DMS53 (cell line): ENCODE measurements at regions not wholly inside any gene's neighbourhood (a gene's known extent, or its start where the extent isn't known, plus 50 kb on each side); places are given as distances from the start of the nearest gene placed in this dataset.

ENCODE experiments used
- DNase-seq: peaks from one replicate; lab custom pipeline; 2025; lab: John Stamatoyannopoulos, UW

GRCh38 chr14:101215927-101216326, 312.4 kb upstream of the RTL1 start:
- DNase-seq = no peak

DNA sequence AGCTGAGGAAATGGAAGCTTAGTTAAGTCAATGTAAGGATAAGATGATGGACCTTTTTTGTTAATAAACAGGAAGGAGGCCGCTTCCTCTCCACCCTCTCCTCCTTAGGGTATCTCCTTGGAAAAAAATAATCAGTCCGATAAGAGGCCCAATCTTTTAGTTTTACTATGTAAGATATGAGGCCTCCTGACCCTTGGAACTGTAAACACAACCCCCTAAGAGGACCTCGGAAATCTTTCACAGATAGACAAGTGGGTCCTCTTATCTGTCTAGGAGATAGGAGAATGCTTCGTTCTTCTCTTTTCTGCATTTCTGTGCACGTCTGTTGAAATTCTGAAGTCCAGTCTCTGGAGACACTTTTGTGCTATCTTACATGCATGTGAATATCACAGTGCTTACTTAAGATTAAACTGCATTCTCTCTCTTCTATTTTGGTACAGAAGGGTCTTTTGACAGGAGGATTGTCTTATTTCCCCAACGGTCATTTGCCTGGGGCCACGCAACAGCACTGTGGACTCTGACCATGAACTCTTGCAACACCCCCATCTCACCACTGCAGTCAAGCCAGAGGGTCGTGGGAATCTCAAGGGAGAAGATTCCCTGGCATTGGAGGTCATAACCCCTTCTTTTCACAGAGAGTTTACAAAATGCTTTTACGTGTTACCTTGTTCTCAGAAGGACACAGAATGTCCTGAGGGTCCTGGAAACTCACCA, 313.0 kb upstream of the RTL1 start:
- no peak for DNase-seq

GRCh38 chr14:101217080-101217463, 313.6 kb upstream of the RTL1 start:
- no peak for DNase-seq

- no peak for DNase-seq
Measured at GRCh38 chr14:101217616-101218371, 314.3 kb upstream of the RTL1 start.

DNA sequence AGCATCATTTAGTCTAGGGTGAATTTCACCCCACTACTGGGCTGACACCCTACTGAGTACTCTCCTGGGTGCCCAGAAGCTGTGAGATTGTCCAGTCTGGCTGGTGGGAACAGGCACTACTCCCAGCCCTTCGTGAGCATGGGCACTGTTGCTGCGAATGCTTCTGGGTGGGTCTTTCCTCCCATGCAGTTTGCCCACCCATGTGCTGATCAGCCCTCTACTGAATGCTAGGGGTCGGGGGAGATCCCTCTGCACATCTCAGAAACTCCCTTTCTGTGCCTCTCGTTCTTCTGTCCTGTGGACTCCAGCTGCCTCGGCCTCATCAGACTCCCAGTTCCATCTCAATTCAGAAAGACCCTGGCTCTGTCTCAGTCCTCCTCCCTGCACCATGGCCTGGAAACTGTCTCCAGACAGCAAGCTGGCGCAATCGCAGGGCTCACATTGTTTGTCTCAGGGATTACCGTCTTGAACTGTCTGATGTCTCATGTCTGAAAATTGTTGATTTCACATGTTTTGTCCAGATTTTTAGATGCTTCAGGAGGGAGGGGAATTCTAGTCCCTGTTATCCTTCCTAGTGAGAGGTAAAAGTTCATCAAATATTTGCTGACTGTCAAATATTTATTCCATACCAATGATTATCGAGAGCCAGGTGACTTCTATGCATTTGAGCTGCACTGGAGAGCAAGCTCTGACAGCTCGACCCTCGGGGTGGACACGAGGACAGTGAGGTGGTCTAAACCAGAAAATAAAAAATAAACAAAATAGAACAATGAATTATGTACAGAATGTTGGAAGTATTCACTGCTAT, 316.6 kb upstream of the RTL1 start:
- DNase-seq = no peak

- DNase-seq = no peak
Measured at GRCh38 chr14:101220921-101221510, 317.5 kb upstream of the RTL1 start.

GRCh38 chr14:101221549-101222160, 318.1 kb upstream of the RTL1 start:
- no peak for DNase-seq

DNA sequence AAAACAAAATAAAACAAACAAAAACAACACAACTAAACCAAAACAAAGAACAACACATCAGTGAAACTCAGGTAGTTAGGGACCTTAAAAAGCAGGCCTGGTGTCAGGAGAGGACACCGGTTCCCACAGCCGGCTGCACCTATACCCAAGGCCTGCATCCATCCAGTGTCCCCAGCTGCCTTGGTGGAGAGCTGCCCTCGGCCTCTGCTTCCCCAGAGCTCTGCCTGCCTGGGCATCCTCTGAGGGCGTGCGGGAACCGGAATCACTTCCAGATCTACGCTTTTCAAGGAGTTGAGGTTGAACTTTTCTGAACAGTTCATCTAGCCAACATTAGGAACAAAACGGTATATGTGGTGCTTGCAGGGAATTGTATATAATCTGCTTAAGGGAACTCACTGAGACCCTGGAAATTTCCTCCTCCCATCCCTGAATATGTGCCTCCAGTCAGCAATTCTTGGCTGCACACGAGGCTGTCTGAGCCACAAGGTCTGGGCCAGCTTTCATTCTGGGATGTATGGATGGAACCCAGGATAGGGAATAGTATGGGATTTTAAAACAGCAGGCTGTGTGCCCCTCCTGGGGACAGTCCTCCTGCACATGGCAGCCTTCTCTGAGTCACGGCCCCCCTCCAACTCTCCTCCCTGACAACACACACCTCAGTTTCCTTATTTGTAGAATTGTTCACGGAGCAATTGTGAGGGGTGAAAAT, 319.0 kb upstream of the RTL1 start:
- no peak for DNase-seq

- no peak for DNase-seq
Measured at GRCh38 chr14:101223127-101223526, 319.6 kb upstream of the RTL1 start.

DNA sequence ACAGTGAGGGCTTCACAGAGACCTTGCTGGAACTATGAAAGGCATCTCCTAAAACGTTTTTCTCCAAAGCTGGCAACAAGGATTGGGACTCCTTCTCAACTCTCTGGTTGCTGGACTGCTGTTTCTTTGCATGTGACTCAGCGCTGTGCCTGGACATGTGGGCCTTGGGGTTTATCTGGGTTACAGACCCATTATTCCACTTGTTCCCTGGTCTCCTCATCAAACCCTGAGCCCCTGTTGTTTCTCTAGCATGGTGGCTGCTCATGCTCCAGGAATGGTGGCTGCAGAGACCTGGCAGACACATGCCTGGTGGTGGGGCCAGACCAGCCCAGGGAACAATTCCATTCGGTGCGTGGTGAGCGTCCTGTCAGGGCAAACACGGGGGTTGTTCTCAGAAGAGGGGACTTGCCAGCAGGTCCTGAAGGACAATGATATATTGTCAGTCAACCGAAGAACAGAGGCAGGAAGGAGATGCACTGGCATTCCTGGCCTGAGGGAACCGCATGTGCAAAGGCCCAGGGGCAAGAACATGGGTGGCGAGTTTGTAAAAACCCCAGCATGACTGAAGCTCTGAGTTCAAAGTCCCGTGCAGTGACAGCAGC, 320.1 kb upstream of the RTL1 start:
- no peak for DNase-seq

DNA sequence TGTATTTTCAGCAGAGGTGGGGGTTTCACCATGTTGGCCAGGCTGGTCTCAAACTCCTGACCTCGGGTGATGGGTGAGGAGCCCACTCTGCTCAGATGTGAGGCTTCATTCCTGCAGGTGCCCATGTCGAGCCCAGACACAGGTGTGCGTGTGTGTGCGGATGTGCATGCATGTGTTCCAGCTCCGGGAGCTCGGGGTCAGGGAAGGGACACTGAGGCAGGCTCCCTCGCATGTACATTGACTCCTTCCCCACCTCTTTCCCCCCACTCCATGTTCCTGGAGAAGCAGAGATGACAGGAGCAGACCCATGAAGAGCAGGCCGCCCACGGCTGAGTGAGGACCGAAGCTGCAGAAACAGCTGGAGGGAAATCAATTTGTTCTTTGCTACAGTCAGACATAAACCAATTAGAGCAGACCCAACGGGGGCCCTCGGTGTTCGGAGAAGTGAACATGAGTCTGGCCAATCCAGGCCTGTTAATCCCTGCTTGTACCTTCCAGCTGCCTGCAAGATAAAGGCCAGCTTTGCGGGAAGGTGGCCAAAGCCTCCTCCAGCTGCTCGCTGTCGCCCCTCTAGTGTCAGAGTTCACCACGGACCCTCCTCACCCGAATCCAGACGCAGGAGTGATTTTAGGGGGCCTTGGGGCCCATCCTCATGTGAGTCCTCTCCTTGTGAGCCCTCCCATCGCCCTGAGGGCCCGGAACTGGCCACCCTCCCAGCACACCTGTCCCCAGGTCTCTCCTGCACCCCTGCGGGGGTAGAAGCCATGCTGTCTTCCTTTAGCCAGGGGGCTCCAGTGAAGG, 321.0 kb upstream of the RTL1 start:
- no peak for DNase-seq

DNA sequence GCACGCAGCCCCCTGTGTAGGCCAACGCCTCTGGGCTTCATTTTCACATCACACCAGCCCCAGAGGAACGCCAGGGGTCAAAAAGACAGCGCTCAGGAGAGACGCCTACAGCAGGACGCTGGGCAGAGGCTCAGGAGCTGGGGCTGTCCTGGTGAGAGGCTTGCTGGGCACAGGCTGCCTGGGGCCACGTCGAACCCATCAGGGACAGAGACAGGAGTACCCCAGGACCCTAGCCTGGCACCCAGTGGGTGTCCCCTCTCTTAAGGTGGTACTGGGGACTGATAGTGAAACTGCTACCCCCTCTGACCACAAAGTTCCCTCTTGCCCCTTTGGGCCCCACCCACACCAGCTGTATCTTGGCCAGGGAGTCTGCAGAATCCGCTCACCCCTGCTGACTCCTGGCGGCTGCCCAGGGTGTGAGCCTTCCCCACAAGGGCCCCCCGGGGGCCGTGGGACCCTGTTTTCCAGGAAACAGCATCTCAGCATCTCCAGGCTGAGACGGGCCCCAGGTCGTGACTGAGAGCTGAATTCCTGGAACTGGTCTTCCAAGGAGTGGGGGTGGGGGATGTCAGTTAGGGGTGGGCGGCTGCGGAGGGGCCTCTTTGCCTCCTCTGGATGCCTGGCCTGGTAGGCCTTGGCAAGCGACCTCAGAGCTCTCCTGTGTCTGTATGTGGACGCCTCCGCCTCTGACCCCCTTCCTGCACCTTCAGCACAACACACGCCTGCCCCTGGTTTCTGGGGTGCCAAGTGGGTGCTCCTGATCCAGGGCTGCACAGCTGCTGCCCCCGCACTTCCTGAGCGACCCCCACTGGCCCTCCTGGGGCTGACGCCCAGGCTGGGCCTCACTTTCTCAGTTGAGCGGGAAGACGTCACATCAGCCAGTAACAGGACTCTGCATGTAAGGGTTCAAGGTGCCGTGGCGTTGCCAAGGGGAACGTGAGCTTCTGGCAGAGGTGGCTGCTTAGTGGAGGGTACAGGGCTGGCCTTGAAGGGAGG, 321.9 kb upstream of the RTL1 start:
- DNase-seq = no peak

- DNase-seq = no peak
Measured at GRCh38 chr14:101226265-101226602, 322.7 kb upstream of the RTL1 start.

DNA sequence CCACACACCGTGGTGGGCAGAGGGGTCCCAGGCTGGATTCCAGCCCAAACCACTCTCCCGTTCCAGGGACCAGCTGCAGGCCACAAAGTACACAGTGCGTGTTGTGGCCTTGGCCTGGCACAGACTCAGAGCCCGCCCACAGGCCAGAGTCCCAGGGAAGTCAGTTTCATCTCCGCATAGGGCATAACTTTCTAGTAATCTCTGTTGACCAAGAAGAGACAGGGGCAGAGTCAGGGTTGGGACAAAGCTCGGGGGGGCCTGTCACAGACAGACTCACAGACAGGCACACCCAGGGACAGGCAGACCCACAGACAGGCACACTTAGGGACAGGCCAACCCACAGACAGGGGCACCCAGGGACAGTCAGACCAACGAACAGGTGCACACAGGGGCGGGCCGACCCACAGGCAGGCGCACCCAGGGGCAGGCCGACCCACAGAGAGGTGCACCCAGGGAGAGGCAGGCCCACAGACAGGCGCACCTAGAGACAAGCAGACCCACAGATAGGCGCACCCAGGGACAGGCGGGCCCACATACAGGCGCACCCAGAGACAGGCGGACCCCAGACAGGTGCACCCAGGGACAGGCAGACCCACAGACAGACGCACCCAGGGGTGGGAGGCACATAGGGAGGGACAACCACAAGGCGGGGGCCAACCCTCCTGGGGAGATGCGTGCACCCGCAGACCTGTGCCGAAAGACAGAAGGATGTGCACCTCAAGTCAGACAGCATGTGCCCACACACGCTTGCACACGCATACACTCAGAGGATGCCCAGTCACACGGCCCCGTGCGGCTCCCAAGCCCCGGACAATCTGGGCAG, 323.3 kb upstream of the RTL1 start:
- no peak for DNase-seq

- no peak for DNase-seq
Measured at GRCh38 chr14:101227611-101228594, 324.4 kb upstream of the RTL1 start.

GRCh38 chr14:101228949-101229541, 325.5 kb upstream of the RTL1 start:
- DNase-seq = no peak
